HT-29 (cell line): ENCODE measurements at regions not wholly inside any gene's neighbourhood (a gene's known extent, or its start where the extent isn't known, plus 50 kb on each side); places are given as distances from the start of the nearest gene placed in this dataset.
"Not testable (repeated sequence)": the region's sequence is repeated elsewhere in the genome, so short reads cannot be mapped to it uniquely, and the experiment has no call there.

Experiments used
- DNase-seq: peaks from one replicate; pipeline ENCODE4 v3.0.0-alpha.2; 2015; ENCODE audit warnings: low spot score

GRCh38 chr10:4902571-4903011 lies 60.6 kb upstream of the AKR1C1 start:
- no peak for DNase-seq

DNA sequence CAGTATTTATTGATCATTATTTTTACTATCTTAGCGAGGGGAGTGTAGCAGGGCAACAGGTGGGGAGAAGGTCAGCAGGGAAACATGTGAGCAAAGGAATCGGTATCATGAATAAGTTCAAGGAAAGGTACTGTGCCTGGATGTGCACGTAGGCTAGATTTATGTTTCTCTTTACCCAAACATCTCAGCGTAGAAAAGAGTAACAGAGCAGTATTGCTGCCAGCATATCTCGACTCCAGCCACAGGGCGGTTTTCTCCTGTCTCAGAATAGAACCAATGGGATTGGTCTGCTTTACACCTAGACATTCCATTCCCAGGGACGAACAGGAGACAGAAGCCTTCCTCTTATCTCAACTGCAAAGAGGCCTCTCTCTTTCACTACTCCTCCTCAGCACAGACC lies 60.1 kb upstream of the AKR1C1 start:
- DNase-seq: not testable (repeated sequence)

DNA sequence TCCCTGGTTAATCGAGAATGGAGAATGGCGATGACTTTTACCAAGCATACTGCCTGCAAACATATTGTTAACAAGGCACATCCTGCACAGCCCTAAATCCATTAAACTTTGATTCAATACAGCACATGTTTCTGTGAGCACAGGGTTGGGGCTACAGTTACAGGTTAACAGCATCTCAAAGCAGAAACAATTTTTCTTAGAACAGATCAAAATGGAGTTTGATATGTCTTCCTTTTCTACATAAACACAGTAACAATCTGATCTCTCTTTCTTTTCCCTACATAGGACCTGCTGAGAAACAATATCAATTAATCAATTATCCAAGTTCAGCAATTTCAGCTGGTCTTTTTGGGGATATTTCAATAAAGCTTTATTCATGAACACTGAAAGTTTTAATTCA lies 59.5 kb upstream of the AKR1C1 start:
- DNase-seq: not testable (repeated sequence)

DNA sequence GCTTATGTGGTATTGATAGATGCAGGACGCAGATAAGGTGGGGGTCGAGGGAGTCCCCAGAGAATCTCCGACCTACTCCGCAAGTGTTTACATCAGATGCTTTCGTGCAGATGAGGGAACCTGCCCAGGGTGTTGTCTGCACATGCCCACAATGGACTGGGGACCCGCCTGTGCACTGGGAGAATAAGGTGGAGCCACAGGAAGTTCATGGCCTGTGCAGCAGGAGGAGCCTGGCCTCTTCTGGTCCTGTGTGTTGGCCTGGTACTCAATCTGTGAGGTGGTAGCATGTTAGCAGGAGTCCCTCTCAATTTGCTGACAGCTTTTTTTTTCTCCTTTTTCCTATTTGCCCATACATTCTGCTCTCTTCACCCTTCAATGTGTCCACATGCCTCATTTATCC lies 54.1 kb upstream of the AKR1C1 start:
- peak; percentile 1 for DNase-seq
